Activated CD4-positive, alpha-beta memory T cell treated with anti-CD3 and anti-CD28 coated beads, Interleukin-2, amount 10 ng/mL, durations not matched to agents 7 days and 5 days (primary cell): ENCODE measurements at regions not wholly inside any gene's neighbourhood (a gene's known extent, or its start where the extent isn't known, plus 50 kb on each side); places are given as distances from the start of the nearest gene placed in this dataset.

Experiments
- CTCF ChIA-PET: fragments of 350-600 bp; sonication (Branson Sonifier 250); formaldehyde crosslinking; loops from one replicate; lab custom pipeline; 2021; ENCODE audit warnings: antibody characterized with exemption, inconsistent platforms; lab: Charles Lee
- POLR2A ChIA-PET: fragments of 350-600 bp; sonication (Branson Sonifier 250); formaldehyde crosslinking; loops from one replicate; lab custom pipeline; 2021; ENCODE audit warnings: antibody characterized with exemption; lab: Charles Lee
- DNase-seq: peaks from one replicate; pipeline ENCODE4 v3.0.0-alpha.2; 2020
- H3K27ac Mint-ChIP-seq: one replicate; pipeline ENCODE4 v1.8.0; 2021; ENCODE audit warnings: mild to moderate bottlenecking, mixed read lengths
- H3K27me3 Mint-ChIP-seq: one replicate; pipeline ENCODE4 v1.8.0; 2021; ENCODE audit warnings: mixed read lengths
- H3K36me3 Mint-ChIP-seq: one replicate; pipeline ENCODE4 v1.8.0; 2021; ENCODE audit warnings: low read depth, mixed read lengths
- H3K4me1 Mint-ChIP-seq: one replicate; pipeline ENCODE4 v1.8.0; 2021; ENCODE audit warnings: mixed read lengths
- H3K4me3 Mint-ChIP-seq: one replicate; pipeline ENCODE4 v1.8.0; 2021; ENCODE audit warnings: mild to moderate bottlenecking, mixed read lengths
- H3K9me3 Mint-ChIP-seq: one replicate; pipeline ENCODE4 v1.8.0; 2021; ENCODE audit warnings: mixed read lengths

DNA sequence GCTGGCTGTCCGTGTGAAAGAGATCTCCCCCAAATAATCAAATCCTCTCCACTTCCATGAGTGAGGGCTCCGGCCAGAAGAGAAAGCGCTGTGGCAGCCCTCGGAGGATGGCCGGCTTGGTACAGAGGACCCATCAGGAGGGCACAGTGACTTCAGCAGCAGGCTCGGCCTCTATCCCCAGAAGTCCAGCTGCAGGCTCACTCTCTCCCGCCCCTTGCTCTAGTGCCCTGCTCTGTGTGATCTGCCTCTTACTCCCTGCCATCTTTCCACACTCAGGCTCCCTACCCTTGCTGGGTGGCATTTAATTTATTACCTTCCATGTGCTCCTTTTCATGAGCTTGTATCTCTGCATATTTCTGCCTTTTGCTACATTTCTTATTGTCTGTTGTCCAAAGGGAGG is 129.7 kb downstream of the SPATA19 start:
- DNase-seq, result no peak
- ChIA-PET POLR2A (no interaction called here), CTCF (no interaction called here)
- no peaks in the 10 kb centered on the region for H3K9me3 Mint-ChIP-seq
- H3K27me3 Mint-ChIP-seq, result no peaks in the 10 kb centered on the region
- H3K27ac Mint-ChIP-seq, result no peak overlapping the region
- H3K36me3 Mint-ChIP-seq, result no peaks in the 10 kb centered on the region
- H3K4me3 Mint-ChIP-seq, result no peak overlapping the region
- H3K4me1 Mint-ChIP-seq, result no peaks in the 10 kb centered on the region

DNA sequence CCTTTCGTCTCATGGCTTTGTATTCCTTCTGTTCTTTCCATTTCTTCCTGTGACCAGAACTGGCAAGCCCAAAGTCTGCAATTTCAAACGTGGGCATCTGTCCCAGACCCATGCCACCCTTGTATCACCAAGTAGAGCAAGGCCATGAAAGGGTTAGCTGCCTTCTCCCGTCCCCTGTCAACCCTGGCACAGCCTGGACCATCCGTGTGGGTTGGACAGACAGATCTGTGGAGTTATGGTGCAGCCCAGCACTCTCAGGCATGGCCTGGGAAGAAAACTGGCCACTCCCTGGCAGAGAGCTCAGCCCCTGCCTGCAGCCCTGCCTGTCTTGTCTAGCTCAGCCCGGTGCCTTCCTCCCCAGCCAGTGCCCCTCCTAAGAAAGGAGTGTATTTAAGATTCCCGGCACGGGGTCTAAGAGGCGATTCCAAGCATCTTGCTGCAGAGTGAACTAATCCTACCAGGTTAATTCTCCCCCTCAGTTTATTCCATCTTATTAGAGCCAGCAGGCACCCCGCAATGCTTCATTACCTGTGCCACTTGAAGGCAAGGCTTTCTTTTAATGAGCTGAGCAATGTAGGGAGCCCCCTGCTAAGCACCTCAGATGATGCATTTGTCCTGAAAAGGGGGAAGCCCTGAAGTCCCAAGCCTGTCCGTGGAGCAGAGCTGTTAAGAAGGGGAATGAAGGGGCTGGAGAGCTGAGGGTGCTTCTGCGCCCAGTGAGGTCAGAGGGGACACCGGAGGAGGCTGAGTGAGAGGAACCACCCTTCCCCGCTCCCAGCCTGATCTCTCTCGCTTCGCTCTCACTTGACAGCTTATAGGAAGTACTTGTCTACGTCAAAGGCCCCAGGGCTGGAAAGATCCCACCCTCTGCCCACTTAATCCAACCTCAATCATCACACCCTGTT is 130.6 kb downstream of the SPATA19 start:
- ChIA-PET POLR2A (no interaction called here), CTCF (no interaction called here)
- Mint-ChIP-seq H3K4me3 (no peak overlapping the region), H3K9me3 (no peaks in the 10 kb centered on the region), H3K36me3 (no peaks in the 10 kb centered on the region), H3K27me3 (no peaks in the 10 kb centered on the region), H3K27ac (no peak overlapping the region), H3K4me1 (no peaks in the 10 kb centered on the region)
- DNase-seq, result no peak

DNA sequence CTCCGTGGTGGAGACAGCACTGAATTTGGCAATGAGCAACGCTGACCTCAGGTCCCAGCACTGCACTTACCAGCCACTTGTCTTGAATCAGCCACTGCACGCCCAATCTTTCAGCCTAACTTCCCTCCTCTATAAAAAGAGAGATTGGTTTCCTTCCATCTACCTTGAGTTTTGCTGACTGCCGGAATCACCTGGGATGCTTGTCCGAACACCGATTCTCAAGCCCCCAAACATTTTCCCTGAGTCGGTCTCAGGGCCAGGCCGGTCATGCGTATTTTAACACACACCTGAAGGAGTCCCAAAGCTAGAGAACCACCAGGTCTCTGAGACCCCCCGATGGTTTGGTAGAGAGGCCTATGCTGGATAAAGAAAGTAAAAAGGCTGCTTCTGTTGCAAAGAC is 131.5 kb downstream of the SPATA19 start:
- H3K4me1 Mint-ChIP-seq, result no peaks in the 10 kb centered on the region

DNA sequence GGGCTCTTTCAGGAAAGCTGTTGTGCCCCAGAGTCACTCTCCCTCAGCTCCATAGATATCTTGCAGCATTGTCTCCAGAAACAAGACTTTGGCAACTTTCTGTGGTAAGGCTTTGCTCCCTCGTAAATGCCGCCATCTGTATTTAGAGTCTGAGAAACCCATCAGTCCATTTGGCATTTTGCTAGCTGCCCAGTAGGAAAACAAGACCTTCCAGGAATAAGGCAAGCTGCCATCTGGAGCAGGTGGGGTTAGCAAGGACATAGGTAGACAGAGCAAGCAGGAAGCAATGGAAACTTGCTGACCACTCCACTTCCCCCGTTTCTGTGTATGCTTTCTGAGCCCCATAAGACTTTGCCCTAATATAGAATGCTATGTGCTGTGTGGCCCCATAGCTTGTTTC is 131.9 kb downstream of the SPATA19 start:
- H3K36me3 Mint-ChIP-seq, result no peaks in the 10 kb centered on the region
- no peak for DNase-seq
- POLR2A ChIA-PET, result no interaction called here
- H3K9me3 Mint-ChIP-seq, result no peaks in the 10 kb centered on the region
- H3K4me3 Mint-ChIP-seq, result no peak overlapping the region
- CTCF ChIA-PET, result no interaction called here
- no peaks in the 10 kb centered on the region for H3K27me3 Mint-ChIP-seq
- H3K27ac Mint-ChIP-seq, result no peak overlapping the region
- no peaks in the 10 kb centered on the region for H3K4me1 Mint-ChIP-seq

More for the DNA sequence above, 131.5 kb downstream of the SPATA19 start:
- Mint-ChIP-seq H3K4me3 (no peak overlapping the region), H3K9me3 (no peaks in the 10 kb centered on the region), H3K27me3 (no peaks in the 10 kb centered on the region), H3K36me3 (no peaks in the 10 kb centered on the region), H3K27ac (no peak overlapping the region)
- no peak for DNase-seq
- ChIA-PET POLR2A (no interaction called here), CTCF (no interaction called here)

DNA sequence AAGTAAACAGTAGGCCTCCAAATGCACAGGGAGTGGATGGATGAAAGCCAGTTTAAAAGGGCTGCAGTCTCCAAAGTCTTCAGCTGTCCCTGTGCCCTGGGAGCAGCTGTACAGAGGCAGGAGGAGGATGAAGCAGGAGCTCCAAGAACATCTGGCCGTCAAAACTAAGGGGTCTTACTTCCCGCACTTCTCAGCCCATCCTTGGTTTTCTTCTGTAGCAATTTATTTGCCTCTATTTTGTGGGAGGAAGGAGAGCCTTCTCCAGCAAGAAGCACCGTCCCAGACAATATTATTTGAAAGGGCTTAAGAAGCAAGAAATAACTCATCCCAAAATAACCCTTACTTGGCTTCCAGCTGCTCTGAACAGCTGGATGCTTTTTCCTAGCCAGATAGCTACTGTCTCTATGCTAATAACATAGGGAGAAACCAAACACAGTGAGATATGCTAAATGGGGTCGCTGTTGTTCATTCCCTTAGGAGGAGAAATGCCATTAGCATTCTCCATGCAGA is 133.2 kb downstream of the SPATA19 start:
- no peak overlapping the region for H3K4me3 Mint-ChIP-seq
- POLR2A ChIA-PET, result no interaction called here
- CTCF ChIA-PET, result no interaction called here

DNA sequence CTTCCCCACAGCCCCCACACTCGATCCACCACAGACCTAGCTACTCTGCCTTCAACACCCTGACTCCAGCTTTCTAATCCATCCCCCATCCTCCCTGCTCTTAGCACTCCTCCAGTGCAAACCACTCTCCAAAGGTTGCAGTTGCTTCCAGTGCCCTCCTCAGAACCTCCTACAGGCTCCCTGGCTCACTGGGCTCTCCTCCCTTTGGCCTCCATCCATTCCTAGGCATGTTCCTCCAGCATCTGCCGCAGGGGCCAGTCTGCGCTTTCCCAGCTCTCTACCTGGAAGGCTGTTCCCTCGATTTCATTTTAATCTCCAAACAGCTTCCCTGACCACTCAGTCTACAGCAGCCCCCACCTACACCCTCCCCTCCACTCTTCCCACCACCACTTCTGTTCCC is 133.8 kb downstream of the SPATA19 start:
- no peaks in the 10 kb centered on the region for H3K36me3 Mint-ChIP-seq
- no peaks in the 10 kb centered on the region for H3K4me1 Mint-ChIP-seq
- H3K4me3 Mint-ChIP-seq, result no peak overlapping the region
- POLR2A ChIA-PET, result no interaction called here
- H3K27me3 Mint-ChIP-seq, result no peaks in the 10 kb centered on the region
- DNase-seq, result no peak
- no peaks in the 10 kb centered on the region for H3K9me3 Mint-ChIP-seq
- no peak overlapping the region for H3K27ac Mint-ChIP-seq
- CTCF ChIA-PET, result no interaction called here

More for the DNA sequence above, 133.2 kb downstream of the SPATA19 start:
- Mint-ChIP-seq H3K9me3 (no peaks in the 10 kb centered on the region), H3K4me1 (no peaks in the 10 kb centered on the region), H3K27ac (no peak overlapping the region), H3K36me3 (no peaks in the 10 kb centered on the region), H3K27me3 (no peaks in the 10 kb centered on the region)
- DNase-seq, result no peak

DNA sequence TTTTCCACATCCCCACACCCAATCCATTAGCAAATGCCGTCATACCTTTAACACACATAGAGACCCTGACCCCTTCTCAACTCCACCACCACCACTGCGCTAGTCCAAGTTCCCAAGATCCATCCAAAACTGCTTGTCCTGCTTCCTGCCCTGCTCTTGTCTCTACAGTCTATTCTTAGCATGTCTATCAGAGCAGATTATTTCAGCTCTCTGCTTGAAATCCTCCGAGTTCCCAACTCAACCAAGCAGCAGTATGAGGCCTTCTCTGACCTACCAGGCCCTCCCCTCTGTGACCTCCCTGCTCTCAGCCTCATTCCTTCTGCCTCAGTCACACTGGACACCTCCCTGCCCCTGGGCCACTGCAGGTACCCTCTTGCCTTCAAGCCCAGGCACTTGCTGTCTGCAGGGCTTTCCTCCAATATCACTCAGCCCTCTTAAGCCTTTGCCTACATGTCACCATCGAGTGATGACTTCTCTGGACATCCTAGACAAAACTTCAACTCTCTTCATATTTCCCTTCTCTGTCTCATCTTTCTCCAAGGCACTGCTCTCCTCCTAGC is 134.6 kb downstream of the SPATA19 start:
- no peaks in the 10 kb centered on the region for H3K36me3 Mint-ChIP-seq
- no peak overlapping the region for H3K27ac Mint-ChIP-seq
- POLR2A ChIA-PET, result no interaction called here
- H3K4me1 Mint-ChIP-seq, result no peaks in the 10 kb centered on the region
- no peak overlapping the region for H3K4me3 Mint-ChIP-seq
- CTCF ChIA-PET, result no interaction called here
- H3K27me3 Mint-ChIP-seq, result no peaks in the 10 kb centered on the region
- no peak for DNase-seq
- H3K9me3 Mint-ChIP-seq, result no peaks in the 10 kb centered on the region

DNA sequence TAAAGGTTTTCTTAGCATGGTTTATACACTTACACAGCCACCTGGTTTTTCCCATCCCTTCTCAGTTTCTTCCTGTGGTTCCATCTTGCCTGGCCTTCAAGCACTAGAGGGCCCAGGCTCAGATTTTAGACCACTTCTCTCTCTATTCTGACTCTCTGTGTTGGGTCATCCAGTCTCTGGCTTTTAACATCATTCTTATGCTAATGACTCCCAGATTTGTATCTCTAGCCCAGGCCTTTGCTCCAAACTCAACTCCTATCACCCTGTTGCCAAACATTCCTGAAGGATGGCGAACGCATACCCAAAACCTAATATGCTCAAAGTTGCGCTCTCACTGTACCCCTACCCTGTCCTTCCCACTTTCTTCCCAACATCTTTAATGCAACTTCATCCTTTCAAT is 135.1 kb downstream of the SPATA19 start:
- DNase-seq, result no peak
- no peaks in the 10 kb centered on the region for H3K27me3 Mint-ChIP-seq
- H3K27ac Mint-ChIP-seq, result no peak overlapping the region
- H3K4me3 Mint-ChIP-seq, result no peak overlapping the region
- no peaks in the 10 kb centered on the region for H3K36me3 Mint-ChIP-seq
- ChIA-PET CTCF (no interaction called here), POLR2A (no interaction called here)
- no peaks in the 10 kb centered on the region for H3K4me1 Mint-ChIP-seq
- no peaks in the 10 kb centered on the region for H3K9me3 Mint-ChIP-seq

DNA sequence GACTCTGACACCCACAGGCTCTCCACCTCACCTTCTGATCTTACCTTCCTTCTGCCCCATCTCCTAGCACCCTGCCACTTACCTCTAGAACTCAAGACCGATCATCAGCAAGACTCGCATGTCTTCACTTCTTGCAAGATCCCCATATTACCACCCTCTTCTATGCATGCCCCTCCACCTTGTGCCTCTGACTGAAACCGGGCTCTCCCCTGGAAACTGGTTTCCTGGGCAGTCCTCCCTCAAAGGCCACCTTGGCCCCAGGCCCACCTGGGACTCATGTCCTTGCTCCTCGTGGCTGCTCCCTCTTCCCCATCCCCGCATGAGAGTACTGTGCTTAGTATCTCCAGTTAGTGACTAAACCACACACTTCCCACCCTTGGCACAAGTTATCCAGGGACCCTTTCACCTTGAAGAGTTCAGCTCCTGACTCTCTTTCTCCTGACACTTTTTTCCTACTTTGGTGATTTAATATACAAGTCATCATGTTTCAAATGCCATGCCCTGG is 136.7 kb downstream of the SPATA19 start:
- no peaks in the 10 kb centered on the region for H3K4me1 Mint-ChIP-seq
- no peaks in the 10 kb centered on the region for H3K27me3 Mint-ChIP-seq
- H3K36me3 Mint-ChIP-seq, result no peaks in the 10 kb centered on the region
- ChIA-PET CTCF (no interaction called here), POLR2A (no interaction called here)
- no peaks in the 10 kb centered on the region for H3K9me3 Mint-ChIP-seq
- no peak for DNase-seq
- no peak overlapping the region for H3K4me3 Mint-ChIP-seq
- no peak overlapping the region for H3K27ac Mint-ChIP-seq

DNA sequence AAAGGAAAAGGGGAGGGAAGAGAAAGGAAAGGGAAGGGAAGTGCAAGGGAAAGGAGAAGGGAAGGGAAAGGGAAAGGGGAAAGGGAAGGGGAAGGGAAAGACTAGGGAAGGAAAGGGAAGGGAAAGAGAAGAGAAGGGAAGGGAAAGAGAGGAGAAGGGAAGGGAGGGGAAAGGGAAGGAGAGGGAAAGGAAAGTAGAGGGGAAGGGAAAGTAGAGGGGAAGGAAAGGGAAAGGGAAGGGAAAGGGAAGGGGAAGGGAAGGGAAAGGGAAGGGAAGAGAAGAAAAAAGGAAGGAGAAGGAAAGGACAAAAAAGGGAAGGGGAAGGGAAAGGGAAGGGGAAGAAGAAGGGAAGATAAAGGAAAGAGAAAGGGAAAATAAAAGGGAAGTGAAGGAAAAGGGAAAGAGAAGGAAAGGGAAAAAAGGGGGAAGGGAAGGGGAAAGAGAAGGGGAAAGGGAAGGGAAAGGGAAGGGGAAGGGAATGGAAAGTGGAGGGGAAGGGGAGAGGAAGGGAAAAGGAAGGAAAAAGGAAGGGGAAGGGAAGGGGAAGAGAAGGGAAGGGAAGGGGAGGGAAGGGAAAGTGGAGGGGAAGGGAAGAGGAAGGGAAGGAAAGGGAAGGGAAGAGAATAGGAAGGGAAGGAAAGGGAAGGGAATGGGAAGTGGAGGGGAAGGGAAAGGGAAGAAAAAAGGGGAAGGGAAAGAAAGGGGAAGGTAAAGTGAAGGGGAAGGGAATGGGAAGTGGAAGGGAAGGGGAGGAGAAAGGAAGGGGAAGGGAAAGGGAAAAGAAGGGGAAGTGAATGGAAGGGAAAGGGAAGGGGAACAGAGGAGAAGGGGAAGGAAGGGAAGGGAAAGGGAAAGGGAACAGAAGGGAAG is 138.2 kb downstream of the SPATA19 start:
- no peak overlapping the region for H3K27ac Mint-ChIP-seq
- no peak overlapping the region for H3K4me3 Mint-ChIP-seq
- no peaks in the 10 kb centered on the region for H3K36me3 Mint-ChIP-seq
- DNase-seq, result no peak
- no peaks in the 10 kb centered on the region for H3K9me3 Mint-ChIP-seq
- ChIA-PET POLR2A (no interaction called here), CTCF (no interaction called here)
- H3K4me1 Mint-ChIP-seq, result no peaks in the 10 kb centered on the region
- no peaks in the 10 kb centered on the region for H3K27me3 Mint-ChIP-seq

DNA sequence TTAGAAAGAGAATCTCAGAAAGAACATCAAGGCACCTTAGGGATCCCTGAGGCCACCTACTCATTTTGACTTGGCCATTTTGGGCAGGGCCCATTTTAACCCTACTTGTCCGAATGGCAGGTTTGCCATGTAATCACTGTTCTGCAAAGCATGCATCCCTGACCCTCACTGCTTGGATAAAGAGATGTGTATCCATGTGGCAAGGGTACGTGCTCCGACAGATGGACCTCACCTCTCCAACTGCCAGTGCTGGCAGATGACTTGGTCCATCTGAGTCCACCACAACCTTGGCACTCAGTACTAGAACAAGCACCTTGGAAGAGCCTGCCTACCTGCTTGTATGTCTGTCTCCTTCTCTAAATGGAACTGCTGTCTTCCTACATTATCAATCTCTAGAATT is 139.4 kb downstream of the SPATA19 start:
- no peaks in the 10 kb centered on the region for H3K4me1 Mint-ChIP-seq
- CTCF ChIA-PET, result no interaction called here
- no peaks in the 10 kb centered on the region for H3K27me3 Mint-ChIP-seq
- H3K27ac Mint-ChIP-seq, result no peak overlapping the region
- POLR2A ChIA-PET, result no interaction called here
- DNase-seq, result no peak
- no peaks in the 10 kb centered on the region for H3K36me3 Mint-ChIP-seq
- H3K4me3 Mint-ChIP-seq, result no peak overlapping the region
- H3K9me3 Mint-ChIP-seq, result no peaks in the 10 kb centered on the region

DNA sequence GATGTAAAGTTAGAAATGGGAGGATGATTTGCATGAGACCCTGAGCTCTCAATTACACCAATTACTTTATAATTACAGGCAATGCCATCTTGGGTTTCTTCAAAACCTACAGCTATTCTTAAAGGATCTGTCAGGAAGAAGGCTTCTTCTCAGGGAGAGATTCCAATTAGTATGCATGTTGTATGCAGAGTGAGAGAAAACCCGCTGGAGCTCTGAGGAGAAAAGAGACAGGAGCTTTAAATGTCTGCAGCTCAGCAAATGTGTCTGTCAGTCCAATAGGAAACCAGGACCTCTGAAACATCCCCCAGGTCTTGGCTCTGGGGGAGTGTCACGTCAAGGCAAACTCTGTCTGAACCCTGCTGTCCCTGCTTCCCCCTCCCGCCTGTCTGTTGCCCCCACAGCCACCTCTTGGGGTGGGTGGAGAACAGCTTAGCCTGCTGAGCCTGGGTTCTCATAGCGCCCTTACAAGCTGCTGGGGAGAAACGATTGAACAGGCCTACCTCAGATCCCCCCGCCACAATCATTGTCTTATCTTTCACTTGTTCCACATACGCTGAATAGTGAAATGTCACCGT is 140.2 kb downstream of the SPATA19 start:
- DNase-seq, result no peak
- H3K4me3 Mint-ChIP-seq, result no peak overlapping the region
- H3K36me3 Mint-ChIP-seq, result no peaks in the 10 kb centered on the region
- H3K27ac Mint-ChIP-seq, result no peak overlapping the region
- no peaks in the 10 kb centered on the region for H3K27me3 Mint-ChIP-seq
- H3K9me3 Mint-ChIP-seq, result no peaks in the 10 kb centered on the region
- H3K4me1 Mint-ChIP-seq, result no peaks in the 10 kb centered on the region
- CTCF ChIA-PET, result no interaction called here
- POLR2A ChIA-PET, result no interaction called here

DNA sequence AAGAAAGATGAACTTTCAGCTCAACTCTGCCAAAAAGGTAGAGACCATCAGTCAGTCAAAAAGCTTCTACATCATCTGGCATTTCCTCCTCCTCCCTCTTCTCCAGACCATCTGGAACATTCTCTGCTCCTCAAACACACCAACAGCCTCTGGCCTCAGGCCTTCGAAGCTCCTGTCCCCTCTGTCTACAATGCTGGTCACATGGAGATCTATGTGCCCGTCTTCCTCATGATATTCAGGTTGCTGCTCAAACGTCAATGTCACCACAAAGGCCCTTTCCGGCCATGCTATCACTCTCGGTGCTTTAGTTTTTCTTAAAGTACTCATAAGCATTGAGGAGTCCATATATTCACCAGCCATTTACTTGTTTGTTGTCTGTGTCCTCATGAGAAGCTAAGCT is 146.2 kb downstream of the SPATA19 start:
- no peak for DNase-seq

More for the DNA sequence above, 146.2 kb downstream of the SPATA19 start:
- Mint-ChIP-seq H3K27ac (no peak overlapping the region), H3K4me3 (no peak overlapping the region), H3K4me1 (no peaks in the 10 kb centered on the region), H3K9me3 (no peaks in the 10 kb centered on the region), H3K36me3 (no peaks in the 10 kb centered on the region), H3K27me3 (no peaks in the 10 kb centered on the region)
- ChIA-PET POLR2A (no interaction called here), CTCF (no interaction called here)
